Erythroblast (primary cell): ENCODE measurements at regions not wholly inside any gene's neighbourhood (a gene's known extent, or its start where the extent isn't known, plus 50 kb on each side); places are given as distances from the start of the nearest gene placed in this dataset.

Experiments used
- GATA1 ChIP-seq: IDR thresholded peaks from 2 replicates; pipeline ENCODE4 v1.6.1; 2011; ENCODE audit warnings: low read depth, mild to moderate bottlenecking, control low read depth, low read length, moderate library complexity
- POLR2A ChIP-seq: IDR thresholded peaks from 2 replicates; pipeline ENCODE4 v1.6.1; 2011; ENCODE audit warnings: mild to moderate bottlenecking, low read length

DNA sequence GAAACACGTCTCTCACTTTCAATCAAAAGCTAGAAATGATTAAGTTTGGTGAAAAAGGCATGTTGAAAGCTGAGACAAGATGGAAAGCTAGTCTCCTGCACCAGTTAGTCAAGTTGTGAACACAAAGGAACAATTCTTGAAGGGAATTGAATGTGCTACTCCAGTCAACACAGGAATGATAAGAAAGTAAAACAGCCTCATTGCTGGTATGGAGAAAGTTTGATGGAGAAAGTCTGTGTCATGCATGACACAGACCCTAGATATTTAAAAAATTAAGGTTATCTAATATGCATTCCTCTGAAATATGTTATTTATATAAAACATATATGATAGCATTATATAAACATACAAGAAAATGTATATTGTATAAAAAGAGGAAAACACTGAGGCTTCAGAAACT is 699.4 kb upstream of the FZD8 start:
- TF ChIP-seq POLR2A, result no peak
- no peak for TF ChIP-seq GATA1
